Adrenal gland (tissue), 5 donors: ENCODE measurements at regions not wholly inside any gene's neighbourhood (a gene's known extent, or its start where the extent isn't known, plus 50 kb on each side); places are given as distances from the start of the nearest gene placed in this dataset.

Experiments
- POLR2A ChIP-seq, 2 donors: fragments of 450-650 bp; IDR thresholded peaks; one replicate each; pipeline ENCODE4 v1.6.1; 2017; ENCODE audit warnings: antibody characterized with exemption in 2 of 2, mild to moderate bottlenecking in 2 of 2, moderate library complexity in 1 of 2
- TF ChIP-seq, protein P1 (sequence below), 6 experiments: fragments of 450-650 bp in 4 of 6; fragments of 200-600 bp in 2 of 6; sonication (generic) in 1 of 6; IDR thresholded peaks; 1 replicate in 5 of 6; 2 replicates in 1 of 6; pipeline versions ENCODE4 v1.5.1 to v1.8.0; 2016 to 2021; ENCODE audit warnings: antibody characterized with exemption in 6 of 6, mild to moderate bottlenecking in 2 of 6, moderate library complexity in 1 of 6
- donor health status: DM: no; HTN: no; CAD: no.

DNA sequence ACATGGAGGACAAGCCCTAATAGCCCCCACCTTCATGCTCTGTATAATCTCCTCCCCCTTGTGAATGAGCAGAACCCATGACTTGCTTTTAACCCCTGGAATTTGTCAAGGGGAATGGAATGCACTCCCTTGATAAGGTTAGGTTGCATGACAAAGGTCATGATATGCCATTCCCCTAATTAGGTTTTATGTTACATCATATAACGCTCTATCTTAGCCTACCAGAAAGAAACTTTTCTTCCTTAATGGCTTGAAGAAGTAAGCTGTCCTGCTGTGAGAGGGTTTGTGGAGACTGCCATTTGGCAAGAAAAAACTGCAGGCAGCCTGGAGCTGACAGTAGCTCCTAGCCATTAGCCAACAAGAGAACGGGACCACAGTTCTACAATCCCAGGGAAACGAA lies 399.8 kb upstream of the MAD2L1 start:
- TF ChIP-seq, protein P1, sequence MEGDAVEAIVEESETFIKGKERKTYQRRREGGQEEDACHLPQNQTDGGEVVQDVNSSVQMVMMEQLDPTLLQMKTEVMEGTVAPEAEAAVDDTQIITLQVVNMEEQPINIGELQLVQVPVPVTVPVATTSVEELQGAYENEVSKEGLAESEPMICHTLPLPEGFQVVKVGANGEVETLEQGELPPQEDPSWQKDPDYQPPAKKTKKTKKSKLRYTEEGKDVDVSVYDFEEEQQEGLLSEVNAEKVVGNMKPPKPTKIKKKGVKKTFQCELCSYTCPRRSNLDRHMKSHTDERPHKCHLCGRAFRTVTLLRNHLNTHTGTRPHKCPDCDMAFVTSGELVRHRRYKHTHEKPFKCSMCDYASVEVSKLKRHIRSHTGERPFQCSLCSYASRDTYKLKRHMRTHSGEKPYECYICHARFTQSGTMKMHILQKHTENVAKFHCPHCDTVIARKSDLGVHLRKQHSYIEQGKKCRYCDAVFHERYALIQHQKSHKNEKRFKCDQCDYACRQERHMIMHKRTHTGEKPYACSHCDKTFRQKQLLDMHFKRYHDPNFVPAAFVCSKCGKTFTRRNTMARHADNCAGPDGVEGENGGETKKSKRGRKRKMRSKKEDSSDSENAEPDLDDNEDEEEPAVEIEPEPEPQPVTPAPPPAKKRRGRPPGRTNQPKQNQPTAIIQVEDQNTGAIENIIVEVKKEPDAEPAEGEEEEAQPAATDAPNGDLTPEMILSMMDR (IDR thresholded peaks at IDR 0.05), result no peak
- TF ChIP-seq POLR2A (IDR thresholded peaks at IDR 0.05), result no peak
